CD14-positive monocyte (primary cell): ENCODE measurements at regions not wholly inside any gene's neighbourhood (a gene's known extent, or its start where the extent isn't known, plus 50 kb on each side); places are given as distances from the start of the nearest gene placed in this dataset.

Experiments used
- DNase-seq, 3 donors: peaks; one replicate each; pipeline ENCODE4 v3.0.0-alpha.2; 2011 to 2022
- H2AFZ ChIP-seq: 2 replicates; pipeline ENCODE4 v1.6.0; 2012; ENCODE audit warnings: mild to moderate bottlenecking, low read depth, low read length, inconsistent platforms; ENCODE audit not compliant: insufficient read depth, poor library complexity, severe bottlenecking
- H3K27ac ChIP-seq, 2 donors: 1 replicate in 1 of 2; 2 replicates in 1 of 2; pipeline ENCODE4 v1.5.1; 2012 to 2013; ENCODE audit warnings: low read length in 2 of 2, control low read depth in 1 of 2, inconsistent platforms in 1 of 2, low read depth in 1 of 2, mild to moderate bottlenecking in 1 of 2
- H3K27me3 ChIP-seq, 2 donors: one replicate each; pipeline versions ENCODE4 v1.6.0 to v1.6.1; 2011 to 2013; ENCODE audit warnings: low read length in 2 of 2; ENCODE audit not compliant: control insufficient read depth in 2 of 2, insufficient read depth in 2 of 2
- H3K36me3 ChIP-seq, 2 donors: replicated peaks in 1 of 2; 1 replicate in 1 of 2; 2 replicates in 1 of 2; pipeline versions ENCODE4 v1.5.1 to v1.6.1; 2012 to 2013; ENCODE audit warnings: low read length in 2 of 2, control low read depth in 1 of 2, inconsistent platforms in 1 of 2, mild to moderate bottlenecking in 1 of 2; ENCODE audit not compliant: insufficient read depth in 2 of 2, control insufficient read depth in 1 of 2
- H3K4me1 ChIP-seq, 2 donors: 1 replicate in 1 of 2; 2 replicates in 1 of 2; pipeline versions ENCODE4 v1.5.1 to v1.6.1; 2012 to 2013; ENCODE audit warnings: low read length in 2 of 2, control low read depth in 1 of 2, inconsistent platforms in 1 of 2, mild to moderate bottlenecking in 1 of 2, moderate library complexity in 1 of 2; ENCODE audit not compliant: insufficient read depth in 2 of 2, control insufficient read depth in 1 of 2
- H3K4me2 ChIP-seq: replicated peaks from 2 replicates; pipeline ENCODE3; 2012; ENCODE audit warnings: low read length, moderate library complexity, mild to moderate bottlenecking; ENCODE audit not compliant: poor library complexity, severe bottlenecking; ENCODE audit errors: extremely low read depth
- H3K4me3 ChIP-seq, 3 experiments: fragments of 200-600 bp in 1 of 3; sonication (generic) in 1 of 3; replicated peaks in 1 of 3; 1 replicate in 2 of 3; 2 replicates in 1 of 3; pipeline ENCODE4 v1.5.1; 2011 to 2013; ENCODE audit warnings: low read length in 3 of 3, mild to moderate bottlenecking in 3 of 3, control low read depth in 2 of 3, low read depth in 2 of 3, inconsistent platforms in 1 of 3, moderate library complexity in 1 of 3
- H3K79me2 ChIP-seq: 2 replicates; pipeline ENCODE4 v1.6.0; 2012; ENCODE audit warnings: mild to moderate bottlenecking, control low read depth, inconsistent platforms, low read length, moderate library complexity; ENCODE audit not compliant: insufficient read depth
- H3K9ac ChIP-seq: 2 replicates; pipeline ENCODE4 v1.6.0; 2017; ENCODE audit warnings: low read length, mild to moderate bottlenecking; ENCODE audit not compliant: insufficient read depth, poor library complexity, severe bottlenecking
- H3K9me3 ChIP-seq, 2 donors: replicated peaks in 1 of 2; 1 replicate in 1 of 2; 2 replicates in 1 of 2; pipeline versions ENCODE4 v1.5.1 to v1.6.1; 2012 to 2013; ENCODE audit warnings: low read length in 2 of 2, control low read depth in 1 of 2; ENCODE audit not compliant: control insufficient read depth in 1 of 2, insufficient read depth in 1 of 2
- H4K20me1 ChIP-seq: 2 replicates; pipeline ENCODE4 v1.6.0; 2012; ENCODE audit warnings: mild to moderate bottlenecking, low read length, control low read depth, moderate library complexity; ENCODE audit not compliant: insufficient read depth
- H3K27ac Mint-ChIP-seq, 7 donors: one replicate each; pipeline ENCODE4 v1.8.0; 2020; ENCODE audit warnings: mild to moderate bottlenecking in 7 of 7, mixed read lengths in 7 of 7, moderate library complexity in 6 of 7, inconsistent platforms in 2 of 7
- H3K27me3 Mint-ChIP-seq, 3 donors: one replicate each; pipeline ENCODE4 v1.8.0; 2021 to 2022; ENCODE audit warnings: low read depth in 3 of 3, mild to moderate bottlenecking in 3 of 3, mixed read lengths in 3 of 3, moderate library complexity in 3 of 3, inconsistent platforms in 1 of 3
- H3K36me3 Mint-ChIP-seq, 2 donors: one replicate each; pipeline ENCODE4 v1.8.0; 2020; ENCODE audit warnings: mixed read lengths in 2 of 2, inconsistent platforms in 1 of 2, mild to moderate bottlenecking in 1 of 2
- H3K4me1 Mint-ChIP-seq: one replicate; pipeline ENCODE4 v1.8.0; 2020; ENCODE audit warnings: mild to moderate bottlenecking, mixed read lengths
- H3K4me3 Mint-ChIP-seq, 2 donors: one replicate each; pipeline ENCODE4 v1.8.0; 2020; ENCODE audit warnings: mild to moderate bottlenecking in 2 of 2, mixed read lengths in 2 of 2, moderate library complexity in 1 of 2
- H3K9me3 Mint-ChIP-seq, 7 donors: one replicate each; pipeline ENCODE4 v1.8.0; 2020 to 2022; ENCODE audit warnings: mixed read lengths in 7 of 7, mild to moderate bottlenecking in 6 of 7, moderate library complexity in 6 of 7, inconsistent platforms in 2 of 7
- WGBS: methylation state at CpG from one replicate; pipeline ENCODE4 v1.1.5; 2013; ENCODE audit warnings: missing lambda C conversion rate; ENCODE audit not compliant: insufficient coverage; 5-methylcytosine and 5-hydroxymethylcytosine counted together
- intact Hi-C, 2 donors: fragments of 100-400 bp; cut with micrococcal nuclease; formaldehyde crosslinking; loops; one replicate each; pipeline versions ENCODE4 v1.15.0 to v1.15.1; 2023
- TF ChIP-seq, protein P1 (sequence below): fragments of 200-600 bp; IDR thresholded peaks from one replicate; pipeline ENCODE4 v1.8.0; 2022; ENCODE audit warnings: antibody characterized with exemption, mild to moderate bottlenecking

DNA sequence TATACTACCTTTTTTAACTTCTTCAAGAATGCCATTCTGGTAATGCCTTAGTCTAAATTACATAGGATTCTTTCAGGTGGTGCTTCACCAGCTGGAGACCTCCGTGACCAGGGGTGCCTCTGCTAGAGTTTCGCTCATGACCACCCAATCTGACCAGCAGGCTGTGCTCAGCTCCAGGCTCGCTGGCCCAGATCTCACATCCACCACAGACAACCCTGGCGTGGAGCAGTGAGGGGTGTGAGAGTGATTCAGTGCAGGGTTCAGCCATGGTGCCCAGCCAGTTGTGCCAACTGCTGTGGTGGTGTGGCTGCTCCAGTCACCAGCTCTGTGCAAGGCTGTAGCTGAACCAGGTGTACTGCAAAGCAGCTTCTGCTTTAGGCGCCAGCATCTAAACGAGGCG is 198.6 kb downstream of the MMUT start:
- H3K27ac ChIP-seq, result no peak overlapping the region
- H3K4me3 ChIP-seq, result no peak overlapping the region
- peaks cover 0 to 10% of the 10 kb centered on the region in 2 donors for H3K9me3 ChIP-seq
- H3K27me3 Mint-ChIP-seq, result no peaks in the 10 kb centered on the region
- H3K4me1 Mint-ChIP-seq, result no peaks in the 10 kb centered on the region
- peaks cover 0 to 8% (median 0%) of the 10 kb centered on the region in 7 donors for H3K9me3 Mint-ChIP-seq
- H3K4me1 ChIP-seq, result no peaks in the 10 kb centered on the region
- H3K4me2 ChIP-seq, result no peak overlapping the region
- H2AFZ ChIP-seq, result no peak overlapping the region
- no peak overlapping the region for H3K27ac Mint-ChIP-seq
- H3K9ac ChIP-seq, result no peak overlapping the region
- no peaks in the 10 kb centered on the region for H3K27me3 ChIP-seq
- H3K36me3 ChIP-seq, result no peaks in the 10 kb centered on the region
- no peaks in the 10 kb centered on the region for H3K36me3 Mint-ChIP-seq
- no peaks in the 10 kb centered on the region for H3K79me2 ChIP-seq
- no peaks in the 10 kb centered on the region for H4K20me1 ChIP-seq
- H3K4me3 Mint-ChIP-seq, result no peak overlapping the region
- intact Hi-C loops, result no loop called here
- 64% methylated on average over 3 of the region's 7 CpGs for WGBS
- no peak for DNase-seq
- TF ChIP-seq, protein P1, sequence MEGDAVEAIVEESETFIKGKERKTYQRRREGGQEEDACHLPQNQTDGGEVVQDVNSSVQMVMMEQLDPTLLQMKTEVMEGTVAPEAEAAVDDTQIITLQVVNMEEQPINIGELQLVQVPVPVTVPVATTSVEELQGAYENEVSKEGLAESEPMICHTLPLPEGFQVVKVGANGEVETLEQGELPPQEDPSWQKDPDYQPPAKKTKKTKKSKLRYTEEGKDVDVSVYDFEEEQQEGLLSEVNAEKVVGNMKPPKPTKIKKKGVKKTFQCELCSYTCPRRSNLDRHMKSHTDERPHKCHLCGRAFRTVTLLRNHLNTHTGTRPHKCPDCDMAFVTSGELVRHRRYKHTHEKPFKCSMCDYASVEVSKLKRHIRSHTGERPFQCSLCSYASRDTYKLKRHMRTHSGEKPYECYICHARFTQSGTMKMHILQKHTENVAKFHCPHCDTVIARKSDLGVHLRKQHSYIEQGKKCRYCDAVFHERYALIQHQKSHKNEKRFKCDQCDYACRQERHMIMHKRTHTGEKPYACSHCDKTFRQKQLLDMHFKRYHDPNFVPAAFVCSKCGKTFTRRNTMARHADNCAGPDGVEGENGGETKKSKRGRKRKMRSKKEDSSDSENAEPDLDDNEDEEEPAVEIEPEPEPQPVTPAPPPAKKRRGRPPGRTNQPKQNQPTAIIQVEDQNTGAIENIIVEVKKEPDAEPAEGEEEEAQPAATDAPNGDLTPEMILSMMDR, result no peak

DNA sequence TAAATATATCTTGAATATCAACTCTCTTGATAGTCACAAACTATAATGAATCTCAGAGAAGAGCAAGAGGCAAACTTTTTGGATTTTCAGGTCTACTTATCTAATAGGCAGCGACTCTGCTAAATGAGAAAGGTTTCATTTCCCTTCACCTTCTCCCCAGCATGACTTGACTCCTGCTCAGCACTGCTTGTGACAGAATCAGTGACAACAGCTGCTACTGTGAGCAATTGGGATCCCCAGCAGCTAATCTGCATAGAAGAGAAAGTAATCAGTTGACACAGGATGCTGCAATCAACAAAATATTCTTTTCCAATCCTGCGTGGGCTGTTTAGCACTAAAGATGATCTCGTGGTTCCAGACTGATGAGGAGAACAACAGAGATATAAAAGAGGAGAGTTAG is 205.5 kb downstream of the MMUT start:
- Histone ChIP-seq H3K36me3 (no peaks in the 10 kb centered on the region), H3K9me3 (no peaks in the 10 kb centered on the region), H3K4me1 (no peaks in the 10 kb centered on the region), H3K79me2 (no peaks in the 10 kb centered on the region), H3K4me3 (no peak overlapping the region), H4K20me1 (no peaks in the 10 kb centered on the region), H3K9ac (no peak overlapping the region), H3K27ac (no peak overlapping the region), H3K27me3 (no peaks in the 10 kb centered on the region), H3K4me2 (no peak overlapping the region), H2AFZ (no peak overlapping the region)
- Mint-ChIP-seq H3K9me3 (peaks cover 0 to 6% (median 2%) of the 10 kb centered on the region in 7 donors), H3K4me1 (no peaks in the 10 kb centered on the region), H3K36me3 (no peaks in the 10 kb centered on the region), H3K27me3 (peaks cover 0 to 1% (median 0%) of the 10 kb centered on the region in 3 donors), H3K4me3 (no peak overlapping the region), H3K27ac (no peak overlapping the region)
- TF ChIP-seq, protein P1, result no peak
- DNase-seq, result no peak
- no CpG with 5 or more reads among the region's 3 CpGs for WGBS
- intact Hi-C loops, result no loop called here
